GM23338 (cell line): ENCODE measurements at regions not wholly inside any gene's neighbourhood (a gene's known extent, or its start where the extent isn't known, plus 50 kb on each side); places are given as distances from the start of the nearest gene placed in this dataset.

Experiments
- ATAC-seq: fragments of 200-7000 bp; cut with Tn5 transposase; 3 replicates; pipeline ENCODE4 v1.9.1; 2020
- DNase-seq: peaks from one replicate; pipeline ENCODE4 v3.0.0-alpha.2; 2015; ENCODE audit warnings: low spot score
- H2AFZ ChIP-seq: fragments of 200-600 bp; sonication (generic); 2 replicates; pipeline ENCODE4 v1.8.0; 2016; ENCODE audit warnings: antibody characterized with exemption, mild to moderate bottlenecking, moderate library complexity
- H3F3A ChIP-seq: fragments of 200-600 bp; sonication (generic); replicated peaks from 2 replicates; pipeline ENCODE4 v1.8.0; 2017; ENCODE audit warnings: antibody characterized with exemption, mixed run types, low read depth
- H3K27ac ChIP-seq: fragments of 200-600 bp; sonication (generic); 2 replicates; pipeline ENCODE4 v1.6.1; 2016; ENCODE audit warnings: low read depth
- H3K27me3 ChIP-seq: fragments of 200-600 bp; sonication (generic); 2 replicates; pipeline ENCODE4 v1.8.0; 2016; ENCODE audit warnings: mild to moderate bottlenecking, mixed run types, moderate library complexity; ENCODE audit not compliant: insufficient read depth
- H3K36me3 ChIP-seq: fragments of 200-600 bp; sonication (generic); 2 replicates; pipeline ENCODE4 v1.8.0; 2016; ENCODE audit warnings: mild to moderate bottlenecking; ENCODE audit not compliant: insufficient read depth
- H3K4me1 ChIP-seq: fragments of 200-600 bp; sonication (generic); 2 replicates; pipeline ENCODE4 v1.8.0; 2016; ENCODE audit warnings: mild to moderate bottlenecking, moderate library complexity; ENCODE audit not compliant: insufficient read depth
- H3K4me2 ChIP-seq: fragments of 200-600 bp; sonication (generic); 2 replicates; pipeline ENCODE4 v1.7.1; 2017; ENCODE audit warnings: mixed run types
- H3K4me3 ChIP-seq: fragments of 200-600 bp; sonication (generic); 2 replicates; pipeline ENCODE4 v1.6.1; 2016; ENCODE audit warnings: mixed run types
- H3K79me2 ChIP-seq: fragments of 200-600 bp; sonication (generic); replicated peaks from 2 replicates; pipeline ENCODE4 v1.8.0; 2017; ENCODE audit warnings: mild to moderate bottlenecking; ENCODE audit not compliant: insufficient read depth
- H3K9me2 ChIP-seq: fragments of 200-600 bp; sonication (generic); 2 replicates; pipeline ENCODE4 v1.8.0; 2017; ENCODE audit not compliant: insufficient read depth
- H4K20me1 ChIP-seq: fragments of 200-600 bp; sonication (generic); replicated peaks from 2 replicates; pipeline ENCODE4 v1.8.0; 2017; ENCODE audit warnings: mild to moderate bottlenecking; ENCODE audit not compliant: insufficient read depth
- H3K27ac Mint-ChIP-seq: 2 replicates; pipeline ENCODE4 v1.8.0; 2020; ENCODE audit warnings: inconsistent platforms, mild to moderate bottlenecking, moderate library complexity, mixed read lengths
- H3K27me3 Mint-ChIP-seq: 3 replicates; pipeline ENCODE4 v1.8.0; 2022; ENCODE audit warnings: low read depth, mild to moderate bottlenecking, moderate library complexity, mixed read lengths, inconsistent platforms; ENCODE audit not compliant: insufficient read depth, poor library complexity
- H3K36me3 Mint-ChIP-seq: 3 replicates; pipeline ENCODE4 v1.8.0; 2021; ENCODE audit warnings: low read depth, mild to moderate bottlenecking, inconsistent platforms, moderate library complexity, mixed read lengths
- H3K4me1 Mint-ChIP-seq: 3 replicates; pipeline ENCODE4 v1.8.0; 2020; ENCODE audit warnings: mild to moderate bottlenecking, inconsistent platforms, mixed read lengths
- H3K4me3 Mint-ChIP-seq: 3 replicates; pipeline ENCODE4 v1.8.0; 2021; ENCODE audit warnings: moderate library complexity, mild to moderate bottlenecking, inconsistent platforms, mixed read lengths
- H3K9me3 Mint-ChIP-seq: 3 replicates; pipeline ENCODE4 v1.8.0; 2020; ENCODE audit warnings: moderate library complexity, mild to moderate bottlenecking, inconsistent platforms, mixed read lengths
- CREB1 ChIP-seq: fragments of 250-450 bp; sonication (Bioruptor Pico); IDR thresholded peaks from 2 replicates; pipeline ENCODE4 v1.5.0; 2020; ENCODE audit warnings: low read depth, mild to moderate bottlenecking, moderate library complexity
- EZH2 ChIP-seq: fragments of 200-600 bp; sonication (generic); IDR thresholded peaks from one replicate; pipeline ENCODE4 v1.8.0; 2017; ENCODE audit warnings: antibody characterized with exemption, mild to moderate bottlenecking, low read depth; ENCODE audit not compliant: unreplicated experiment
- EZH2phosphoT487 ChIP-seq: fragments of 200-600 bp; sonication (generic); IDR thresholded peaks from one replicate; pipeline ENCODE4 v1.8.1; 2018; ENCODE audit warnings: antibody characterized with exemption; ENCODE audit not compliant: unreplicated experiment
- JUNB ChIP-seq: IDR thresholded peaks from one replicate; pipeline ENCODE4 v1.6.1; 2016; ENCODE audit warnings: antibody characterized with exemption; ENCODE audit not compliant: unreplicated experiment
- NANOG ChIP-seq: IDR thresholded peaks from 2 replicates; pipeline ENCODE4 v1.6.1; 2016; ENCODE audit warnings: antibody characterized with exemption, borderline replicate concordance
- POLR2AphosphoS5 ChIP-seq: IDR thresholded peaks from 2 replicates; pipeline ENCODE4 v1.6.1; 2016; ENCODE audit warnings: antibody characterized with exemption, low read depth
- STAT1 ChIP-seq: IDR thresholded peaks from one replicate; pipeline ENCODE4 v1.6.1; 2016; ENCODE audit warnings: antibody characterized with exemption; ENCODE audit not compliant: unreplicated experiment
- ZNF114 ChIP-seq: fragments of 250-450 bp; sonication (Bioruptor Pico); IDR thresholded peaks from 2 replicates; pipeline ENCODE4 v1.5.0; 2020; ENCODE audit warnings: mild to moderate bottlenecking, moderate library complexity
- ZNF331 ChIP-seq: fragments of 250-450 bp; sonication (Bioruptor Pico); IDR thresholded peaks from 2 replicates; pipeline ENCODE4 v1.5.0; 2020; ENCODE audit warnings: low read depth, mild to moderate bottlenecking, moderate library complexity
- TF ChIP-seq, protein P1 (sequence below), 2 experiments: fragments of 200-600 bp in 1 of 2; sonication (generic) in 1 of 2; conservative IDR thresholded peaks; 2 replicates each; pipeline versions ENCODE4 v1.5.1 to v1.6.1; 2016 to 2017; ENCODE audit warnings: antibody characterized with exemption in 2 of 2, low read depth in 2 of 2, mild to moderate bottlenecking in 2 of 2, moderate library complexity in 1 of 2
- TF ChIP-seq, protein P2 (sequence below): fragments of 250-450 bp; sonication (Bioruptor Pico); IDR thresholded peaks from 2 replicates; pipeline ENCODE4 v1.5.0; 2020; ENCODE audit warnings: mild to moderate bottlenecking, moderate library complexity
- TF ChIP-seq, protein P3 (sequence below): IDR thresholded peaks from one replicate; pipeline ENCODE4 v1.6.1; 2018; ENCODE audit warnings: antibody characterized with exemption; ENCODE audit not compliant: unreplicated experiment
- TF ChIP-seq, protein P4 (sequence below): IDR thresholded peaks from 2 replicates; pipeline ENCODE4 v1.6.1; 2016; ENCODE audit warnings: antibody characterized with exemption

- H3K27ac Mint-ChIP-seq: no peak overlapping the region
- Histone ChIP-seq H3K27ac (no peak overlapping the region), H3K36me3 (no peaks in the 10 kb centered on the region), H3K4me2 (no peak overlapping the region), H3K27me3 (no peaks in the 10 kb centered on the region), H4K20me1 (no peaks in the 10 kb centered on the region), H3K9me2 (no peaks in the 10 kb centered on the region), H3K4me3 (no peak overlapping the region), H3F3A (no peaks in the 10 kb centered on the region), H2AFZ (no peak overlapping the region), H3K4me1 (peaks cover 17% of the 10 kb centered on the region), H3K79me2 (no peaks in the 10 kb centered on the region)
- TF ChIP-seq, protein P1, sequence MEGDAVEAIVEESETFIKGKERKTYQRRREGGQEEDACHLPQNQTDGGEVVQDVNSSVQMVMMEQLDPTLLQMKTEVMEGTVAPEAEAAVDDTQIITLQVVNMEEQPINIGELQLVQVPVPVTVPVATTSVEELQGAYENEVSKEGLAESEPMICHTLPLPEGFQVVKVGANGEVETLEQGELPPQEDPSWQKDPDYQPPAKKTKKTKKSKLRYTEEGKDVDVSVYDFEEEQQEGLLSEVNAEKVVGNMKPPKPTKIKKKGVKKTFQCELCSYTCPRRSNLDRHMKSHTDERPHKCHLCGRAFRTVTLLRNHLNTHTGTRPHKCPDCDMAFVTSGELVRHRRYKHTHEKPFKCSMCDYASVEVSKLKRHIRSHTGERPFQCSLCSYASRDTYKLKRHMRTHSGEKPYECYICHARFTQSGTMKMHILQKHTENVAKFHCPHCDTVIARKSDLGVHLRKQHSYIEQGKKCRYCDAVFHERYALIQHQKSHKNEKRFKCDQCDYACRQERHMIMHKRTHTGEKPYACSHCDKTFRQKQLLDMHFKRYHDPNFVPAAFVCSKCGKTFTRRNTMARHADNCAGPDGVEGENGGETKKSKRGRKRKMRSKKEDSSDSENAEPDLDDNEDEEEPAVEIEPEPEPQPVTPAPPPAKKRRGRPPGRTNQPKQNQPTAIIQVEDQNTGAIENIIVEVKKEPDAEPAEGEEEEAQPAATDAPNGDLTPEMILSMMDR (conservative IDR thresholded peaks at IDR 0.05; ENCODE audit: low read depth in 2 of 2): no peak
- TF ChIP-seq EZH2phosphoT487: no peak
- no peak for TF ChIP-seq NANOG
- no peak for TF ChIP-seq POLR2AphosphoS5
- TF ChIP-seq CREB1 (CRISPR knock-in tag): no peak
- TF ChIP-seq, protein P2, sequence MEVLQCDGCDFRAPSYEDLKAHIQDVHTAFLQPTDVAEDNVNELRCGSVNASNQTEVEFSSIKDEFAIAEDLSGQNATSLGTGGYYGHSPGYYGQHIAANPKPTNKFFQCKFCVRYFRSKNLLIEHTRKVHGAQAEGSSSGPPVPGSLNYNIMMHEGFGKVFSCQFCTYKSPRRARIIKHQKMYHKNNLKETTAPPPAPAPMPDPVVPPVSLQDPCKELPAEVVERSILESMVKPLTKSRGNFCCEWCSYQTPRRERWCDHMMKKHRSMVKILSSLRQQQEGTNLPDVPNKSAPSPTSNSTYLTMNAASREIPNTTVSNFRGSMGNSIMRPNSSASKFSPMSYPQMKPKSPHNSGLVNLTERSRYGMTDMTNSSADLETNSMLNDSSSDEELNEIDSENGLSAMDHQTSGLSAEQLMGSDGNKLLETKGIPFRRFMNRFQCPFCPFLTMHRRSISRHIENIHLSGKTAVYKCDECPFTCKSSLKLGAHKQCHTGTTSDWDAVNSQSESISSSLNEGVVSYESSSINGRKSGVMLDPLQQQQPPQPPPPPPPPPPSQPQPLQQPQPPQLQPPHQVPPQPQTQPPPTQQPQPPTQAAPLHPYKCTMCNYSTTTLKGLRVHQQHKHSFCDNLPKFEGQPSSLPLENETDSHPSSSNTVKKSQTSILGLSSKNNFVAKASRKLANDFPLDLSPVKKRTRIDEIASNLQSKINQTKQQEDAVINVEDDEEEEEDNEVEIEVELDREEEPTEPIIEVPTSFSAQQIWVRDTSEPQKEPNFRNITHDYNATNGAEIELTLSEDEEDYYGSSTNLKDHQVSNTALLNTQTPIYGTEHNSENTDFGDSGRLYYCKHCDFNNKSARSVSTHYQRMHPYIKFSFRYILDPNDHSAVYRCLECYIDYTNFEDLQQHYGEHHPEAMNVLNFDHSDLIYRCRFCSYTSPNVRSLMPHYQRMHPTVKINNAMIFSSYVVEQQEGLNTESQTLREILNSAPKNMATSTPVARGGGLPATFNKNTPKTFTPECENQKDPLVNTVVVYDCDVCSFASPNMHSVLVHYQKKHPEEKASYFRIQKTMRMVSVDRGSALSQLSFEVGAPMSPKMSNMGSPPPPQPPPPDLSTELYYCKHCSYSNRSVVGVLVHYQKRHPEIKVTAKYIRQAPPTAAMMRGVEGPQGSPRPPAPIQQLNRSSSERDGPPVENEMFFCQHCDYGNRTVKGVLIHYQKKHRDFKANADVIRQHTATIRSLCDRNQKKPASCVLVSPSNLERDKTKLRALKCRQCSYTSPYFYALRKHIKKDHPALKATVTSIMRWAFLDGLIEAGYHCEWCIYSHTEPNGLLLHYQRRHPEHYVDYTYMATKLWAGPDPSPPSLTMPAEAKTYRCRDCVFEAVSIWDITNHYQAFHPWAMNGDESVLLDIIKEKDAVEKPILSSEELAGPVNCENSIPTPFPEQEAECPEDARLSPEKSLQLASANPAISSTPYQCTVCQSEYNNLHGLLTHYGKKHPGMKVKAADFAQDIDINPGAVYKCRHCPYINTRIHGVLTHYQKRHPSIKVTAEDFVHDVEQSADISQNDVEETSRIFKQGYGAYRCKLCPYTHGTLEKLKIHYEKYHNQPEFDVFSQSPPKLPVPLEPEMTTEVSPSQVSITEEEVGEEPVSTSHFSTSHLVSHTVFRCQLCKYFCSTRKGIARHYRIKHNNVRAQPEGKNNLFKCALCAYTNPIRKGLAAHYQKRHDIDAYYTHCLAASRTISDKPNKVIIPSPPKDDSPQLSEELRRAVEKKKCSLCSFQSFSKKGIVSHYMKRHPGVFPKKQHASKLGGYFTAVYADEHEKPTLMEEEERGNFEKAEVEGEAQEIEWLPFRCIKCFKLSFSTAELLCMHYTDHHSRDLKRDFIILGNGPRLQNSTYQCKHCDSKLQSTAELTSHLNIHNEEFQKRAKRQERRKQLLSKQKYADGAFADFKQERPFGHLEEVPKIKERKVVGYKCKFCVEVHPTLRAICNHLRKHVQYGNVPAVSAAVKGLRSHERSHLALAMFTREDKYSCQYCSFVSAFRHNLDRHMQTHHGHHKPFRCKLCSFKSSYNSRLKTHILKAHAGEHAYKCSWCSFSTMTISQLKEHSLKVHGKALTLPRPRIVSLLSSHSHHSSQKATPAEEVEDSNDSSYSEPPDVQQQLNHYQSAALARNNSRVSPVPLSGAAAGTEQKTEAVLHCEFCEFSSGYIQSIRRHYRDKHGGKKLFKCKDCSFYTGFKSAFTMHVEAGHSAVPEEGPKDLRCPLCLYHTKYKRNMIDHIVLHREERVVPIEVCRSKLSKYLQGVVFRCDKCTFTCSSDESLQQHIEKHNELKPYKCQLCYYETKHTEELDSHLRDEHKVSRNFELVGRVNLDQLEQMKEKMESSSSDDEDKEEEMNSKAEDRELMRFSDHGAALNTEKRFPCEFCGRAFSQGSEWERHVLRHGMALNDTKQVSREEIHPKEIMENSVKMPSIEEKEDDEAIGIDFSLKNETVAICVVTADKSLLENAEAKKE (CRISPR knock-in tag): no peak
- TF ChIP-seq STAT1: no peak
- no peak for TF ChIP-seq EZH2
- TF ChIP-seq JUNB: no peak
- no peak for TF ChIP-seq ZNF331 (CRISPR knock-in tag)
- no peak for TF ChIP-seq ZNF114 (CRISPR knock-in tag)
- TF ChIP-seq, protein P3, sequence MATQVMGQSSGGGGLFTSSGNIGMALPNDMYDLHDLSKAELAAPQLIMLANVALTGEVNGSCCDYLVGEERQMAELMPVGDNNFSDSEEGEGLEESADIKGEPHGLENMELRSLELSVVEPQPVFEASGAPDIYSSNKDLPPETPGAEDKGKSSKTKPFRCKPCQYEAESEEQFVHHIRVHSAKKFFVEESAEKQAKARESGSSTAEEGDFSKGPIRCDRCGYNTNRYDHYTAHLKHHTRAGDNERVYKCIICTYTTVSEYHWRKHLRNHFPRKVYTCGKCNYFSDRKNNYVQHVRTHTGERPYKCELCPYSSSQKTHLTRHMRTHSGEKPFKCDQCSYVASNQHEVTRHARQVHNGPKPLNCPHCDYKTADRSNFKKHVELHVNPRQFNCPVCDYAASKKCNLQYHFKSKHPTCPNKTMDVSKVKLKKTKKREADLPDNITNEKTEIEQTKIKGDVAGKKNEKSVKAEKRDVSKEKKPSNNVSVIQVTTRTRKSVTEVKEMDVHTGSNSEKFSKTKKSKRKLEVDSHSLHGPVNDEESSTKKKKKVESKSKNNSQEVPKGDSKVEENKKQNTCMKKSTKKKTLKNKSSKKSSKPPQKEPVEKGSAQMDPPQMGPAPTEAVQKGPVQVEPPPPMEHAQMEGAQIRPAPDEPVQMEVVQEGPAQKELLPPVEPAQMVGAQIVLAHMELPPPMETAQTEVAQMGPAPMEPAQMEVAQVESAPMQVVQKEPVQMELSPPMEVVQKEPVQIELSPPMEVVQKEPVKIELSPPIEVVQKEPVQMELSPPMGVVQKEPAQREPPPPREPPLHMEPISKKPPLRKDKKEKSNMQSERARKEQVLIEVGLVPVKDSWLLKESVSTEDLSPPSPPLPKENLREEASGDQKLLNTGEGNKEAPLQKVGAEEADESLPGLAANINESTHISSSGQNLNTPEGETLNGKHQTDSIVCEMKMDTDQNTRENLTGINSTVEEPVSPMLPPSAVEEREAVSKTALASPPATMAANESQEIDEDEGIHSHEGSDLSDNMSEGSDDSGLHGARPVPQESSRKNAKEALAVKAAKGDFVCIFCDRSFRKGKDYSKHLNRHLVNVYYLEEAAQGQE: no peak
- TF ChIP-seq, protein P4, sequence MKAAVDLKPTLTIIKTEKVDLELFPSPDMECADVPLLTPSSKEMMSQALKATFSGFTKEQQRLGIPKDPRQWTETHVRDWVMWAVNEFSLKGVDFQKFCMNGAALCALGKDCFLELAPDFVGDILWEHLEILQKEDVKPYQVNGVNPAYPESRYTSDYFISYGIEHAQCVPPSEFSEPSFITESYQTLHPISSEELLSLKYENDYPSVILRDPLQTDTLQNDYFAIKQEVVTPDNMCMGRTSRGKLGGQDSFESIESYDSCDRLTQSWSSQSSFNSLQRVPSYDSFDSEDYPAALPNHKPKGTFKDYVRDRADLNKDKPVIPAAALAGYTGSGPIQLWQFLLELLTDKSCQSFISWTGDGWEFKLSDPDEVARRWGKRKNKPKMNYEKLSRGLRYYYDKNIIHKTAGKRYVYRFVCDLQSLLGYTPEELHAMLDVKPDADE: no peak
- H3K4me3 Mint-ChIP-seq: no peak overlapping the region
- H3K9me3 Mint-ChIP-seq: peaks cover 3% of the 10 kb centered on the region
- DNase-seq (no peak), ATAC-seq (no peak)
- H3K36me3 Mint-ChIP-seq: peaks cover 6% of the 10 kb centered on the region; the same call in 1 of the 3 replicates
- peaks cover 2% of the 10 kb centered on the region for H3K27me3 Mint-ChIP-seq
- H3K4me1 Mint-ChIP-seq: peaks cover 11% of the 10 kb centered on the region
Observed at GRCh38 chrX:16516232-16516876, 133.6 kb upstream of the S100G start.
